ENCODE measurements at regions not wholly inside any gene's neighbourhood (a gene's known extent, or its start where the extent isn't known, plus 50 kb on each side); places are given as distances from the start of the nearest gene placed in this dataset.

DNA sequence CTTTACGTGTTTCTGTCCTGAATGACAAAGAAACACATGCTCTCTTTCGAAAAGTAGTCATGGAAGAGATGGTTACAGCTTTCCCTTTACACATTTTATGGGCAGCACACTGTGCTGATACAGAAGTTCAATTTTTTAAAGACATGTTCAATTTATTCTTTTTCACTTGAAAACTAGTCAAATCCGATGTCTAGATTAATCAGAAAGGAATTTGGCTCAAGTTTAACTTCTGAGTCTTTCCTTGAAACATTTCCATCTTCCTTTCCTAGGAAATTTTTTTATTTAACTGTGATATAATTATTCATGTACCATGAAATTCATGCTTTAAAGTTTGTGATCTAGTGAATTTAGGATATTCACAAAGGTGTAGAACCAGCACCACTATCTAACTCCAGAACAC, 360.1 kb downstream of the TNS3 start:
- no peak for DNase-seq

GRCh38 chr7:47218378-47219176, 363.3 kb downstream of the TNS3 start:
- DNase-seq: no peak

DNA sequence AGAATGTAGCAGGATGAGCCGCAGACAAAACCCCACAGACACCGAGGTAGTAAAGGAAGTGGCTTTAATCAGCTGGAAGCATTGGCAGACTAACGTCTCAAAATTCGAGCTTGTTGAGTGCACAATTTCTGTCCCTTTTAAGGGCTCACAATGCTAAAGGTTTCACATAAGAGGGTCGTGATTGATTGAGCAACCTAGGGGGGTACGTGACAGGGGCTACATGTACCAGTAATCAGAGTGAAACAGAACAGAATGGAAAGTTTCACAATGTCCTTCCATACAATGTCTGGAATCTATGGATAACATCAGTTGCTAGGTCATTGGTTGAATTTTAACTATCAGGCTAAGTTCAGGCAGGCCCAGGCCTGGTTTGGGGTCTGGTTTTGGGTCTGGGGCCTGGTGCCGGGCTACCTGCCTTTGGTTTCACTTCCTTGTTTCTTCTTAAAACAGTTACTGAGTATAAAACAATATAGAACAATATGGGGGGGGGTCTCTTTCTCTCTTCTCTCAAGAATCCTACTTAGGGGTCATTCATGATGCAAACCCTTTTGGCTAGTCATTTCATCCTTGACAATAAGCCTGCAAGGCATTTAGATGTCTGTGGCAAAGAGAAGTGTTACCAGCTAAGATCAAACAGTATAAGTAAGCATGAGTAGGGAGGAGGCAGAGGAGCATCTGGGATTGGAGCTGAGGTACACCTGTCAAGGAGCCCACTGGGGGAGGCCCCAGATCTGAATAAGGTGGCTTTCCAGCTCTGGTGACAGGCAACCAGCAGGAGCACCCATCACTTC, 364.1 kb downstream of the TNS3 start:
- peak in 1 of 2 donors; percentile 50 for DNase-seq

- no peak for DNase-seq
Measured at GRCh38 chr7:47217086-47217485, 364.8 kb downstream of the TNS3 start.

DNA sequence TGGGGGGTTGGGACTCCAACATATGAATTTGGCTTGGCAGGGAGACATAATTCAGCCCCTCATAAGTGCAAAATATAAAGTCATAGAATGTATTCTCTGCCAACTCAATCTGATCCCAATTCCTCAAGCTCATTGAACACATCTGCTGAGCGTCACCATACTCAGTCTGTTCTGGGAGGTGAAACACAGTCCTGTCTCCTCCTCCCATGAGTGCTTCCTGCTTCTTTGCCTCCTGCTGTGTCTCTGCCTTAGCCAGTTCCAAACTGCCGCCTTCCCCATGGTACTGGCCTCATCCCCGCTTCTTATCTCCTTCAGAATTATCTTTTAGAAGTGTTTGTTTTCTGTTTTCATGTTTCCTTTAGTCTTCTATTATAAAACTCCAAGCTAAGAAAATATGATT, 365.5 kb downstream of the TNS3 start:
- DNase-seq: no peak

DNA sequence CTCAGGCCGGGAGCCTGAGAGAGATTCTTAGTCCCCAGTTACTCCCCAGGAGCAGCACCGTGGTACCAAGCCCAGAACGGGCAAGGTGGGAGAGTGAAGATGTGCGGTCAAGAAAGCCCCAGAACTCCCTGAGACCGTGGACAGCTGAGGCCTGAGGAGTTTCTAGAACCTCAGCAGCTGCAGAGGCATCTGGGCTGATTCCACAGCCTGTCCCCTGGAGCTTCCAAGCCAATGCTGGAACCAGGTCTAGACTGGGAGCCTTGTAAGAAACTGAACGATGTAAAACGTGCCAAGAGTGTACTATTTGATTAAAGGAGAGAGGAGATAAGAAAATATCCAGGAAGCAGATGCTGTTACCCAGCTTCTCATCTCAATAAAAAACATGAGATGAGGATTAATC, 366.3 kb downstream of the TNS3 start:
- DNase-seq: no peak

DNA sequence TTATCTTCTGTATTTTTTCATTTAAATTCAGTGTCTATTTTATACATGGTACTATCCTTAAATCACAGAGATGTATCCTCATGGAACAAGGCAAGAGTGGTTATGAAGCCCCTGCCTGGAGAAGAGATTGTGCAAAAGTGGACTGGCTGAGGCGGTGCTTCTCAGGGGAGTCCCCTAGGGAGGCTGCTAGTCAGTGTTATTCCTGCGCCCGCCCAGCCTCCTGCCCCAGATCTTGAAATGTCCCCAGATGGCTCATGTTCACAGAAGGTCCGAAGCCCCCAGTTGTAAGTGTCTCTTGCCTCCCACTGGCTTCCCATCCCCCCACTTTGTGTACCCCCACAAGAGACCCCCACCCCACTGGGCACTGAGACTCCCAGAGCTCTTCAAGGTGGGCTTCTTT, 366.9 kb downstream of the TNS3 start:
- no peak for DNase-seq

DNA sequence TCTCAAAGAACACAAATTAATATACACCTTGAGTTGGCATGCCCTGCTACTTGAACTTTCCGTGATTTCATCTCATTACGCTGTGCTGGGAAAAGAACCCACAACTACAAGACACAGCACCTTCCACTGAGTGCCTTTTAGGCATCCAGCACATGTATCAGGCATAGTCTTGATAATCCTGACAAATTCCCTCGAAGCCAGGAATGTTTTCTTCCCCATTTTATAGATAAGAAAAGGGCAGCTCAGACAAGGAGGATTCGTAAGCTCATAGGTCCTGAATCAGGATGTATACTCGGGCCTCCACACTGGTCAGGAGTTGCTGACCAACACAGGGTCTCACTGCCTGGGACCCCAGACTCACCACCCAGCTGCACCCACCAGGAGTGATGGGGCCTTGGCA, 368.6 kb downstream of the TNS3 start:
- DNase-seq: no peak

GRCh38 chr7:47211519-47211973, 370.4 kb downstream of the TNS3 start:
- no peak for DNase-seq

GRCh38 chr7:47210281-47210854, 371.5 kb downstream of the TNS3 start:
- no peak for DNase-seq

GRCh38 chr7:47207956-47208355, 374.0 kb downstream of the TNS3 start:
- no peak for DNase-seq

- DNase-seq: no peak
Measured at GRCh38 chr7:47204709-47205108, 377.2 kb downstream of the TNS3 start.

GRCh38 chr7:47202146-47202783, 379.6 kb downstream of the TNS3 start:
- no peak for DNase-seq

DNA sequence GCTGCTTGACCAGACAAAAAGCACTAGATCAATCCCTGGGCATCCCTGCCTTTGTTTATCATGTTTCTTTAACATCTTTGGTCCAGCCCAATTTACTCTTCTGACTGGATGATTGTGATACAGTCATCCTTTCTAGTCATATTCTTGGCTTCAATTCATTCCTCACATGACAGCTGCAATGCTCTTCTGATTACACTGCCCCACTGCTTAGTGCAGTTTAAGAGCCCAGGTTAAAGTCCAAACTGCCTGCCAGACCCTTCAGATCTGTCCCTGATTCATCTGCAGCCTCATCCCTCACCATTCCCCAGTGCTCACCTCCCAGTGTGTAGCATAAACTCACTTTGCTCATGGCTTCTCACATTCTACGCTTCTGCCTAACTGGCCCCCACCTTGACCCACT, 383.8 kb downstream of the TNS3 start:
- no peak for DNase-seq

- no peak for DNase-seq
Measured at GRCh38 chr7:47197486-47197885, 384.4 kb downstream of the TNS3 start.

- no peak for DNase-seq
Measured at GRCh38 chr7:47196737-47197136, 385.2 kb downstream of the TNS3 start.

DNA sequence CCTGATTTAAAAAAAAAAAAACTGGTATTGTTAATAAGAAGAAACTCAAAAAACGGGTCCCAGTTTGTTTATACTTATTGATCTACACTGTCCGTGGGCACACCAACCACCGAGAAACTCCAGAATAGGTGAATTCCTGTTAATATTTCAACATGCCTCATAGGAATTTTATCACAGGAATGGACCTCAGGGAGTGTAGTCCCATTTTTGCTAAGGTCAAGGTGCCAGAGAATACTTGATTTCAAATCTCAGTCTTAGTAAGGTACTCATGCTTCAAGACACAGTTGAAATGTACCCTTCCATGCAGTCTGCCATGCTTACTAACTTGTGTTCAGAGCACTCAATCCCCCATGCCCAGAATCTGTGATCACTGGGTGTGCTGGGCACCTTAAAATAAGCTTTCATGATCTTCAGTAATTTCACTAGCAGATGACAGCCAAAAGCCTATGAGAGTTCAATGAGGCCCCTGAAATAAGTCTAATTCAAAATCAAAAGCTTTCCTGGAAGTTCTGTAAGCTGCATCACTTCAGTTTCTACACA, 385.7 kb downstream of the TNS3 start:
- DNase-seq: no peak

GRCh38 chr7:47195641-47196040, 386.3 kb downstream of the TNS3 start:
- DNase-seq: no peak

- no peak for DNase-seq
Measured at GRCh38 chr7:47194516-47195057, 387.3 kb downstream of the TNS3 start.

DNA sequence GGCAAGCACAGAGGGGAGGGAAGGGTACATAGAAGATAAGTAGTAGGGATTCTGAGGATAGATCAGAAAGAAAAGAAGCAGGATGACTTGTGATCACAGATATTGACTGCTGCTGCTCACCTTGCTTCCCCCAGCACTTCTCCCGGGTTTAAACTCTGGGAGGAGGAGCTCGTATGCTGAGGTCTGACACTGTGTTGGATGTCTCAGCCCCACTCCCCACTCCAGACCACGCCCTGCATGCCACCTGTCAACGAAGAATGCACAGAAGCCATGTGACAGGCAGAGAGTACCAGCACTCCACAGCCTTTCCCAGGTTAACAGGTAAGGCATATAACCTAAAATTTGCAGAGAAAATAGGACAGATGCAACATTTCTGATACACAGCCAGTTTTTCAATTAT, 388.9 kb downstream of the TNS3 start:
- no peak for DNase-seq

GRCh38 chr7:47191876-47192291, 390.0 kb downstream of the TNS3 start:
- DNase-seq: no peak

- no peak for DNase-seq
Measured at GRCh38 chr7:47191316-47191715, 390.6 kb downstream of the TNS3 start.

DNA sequence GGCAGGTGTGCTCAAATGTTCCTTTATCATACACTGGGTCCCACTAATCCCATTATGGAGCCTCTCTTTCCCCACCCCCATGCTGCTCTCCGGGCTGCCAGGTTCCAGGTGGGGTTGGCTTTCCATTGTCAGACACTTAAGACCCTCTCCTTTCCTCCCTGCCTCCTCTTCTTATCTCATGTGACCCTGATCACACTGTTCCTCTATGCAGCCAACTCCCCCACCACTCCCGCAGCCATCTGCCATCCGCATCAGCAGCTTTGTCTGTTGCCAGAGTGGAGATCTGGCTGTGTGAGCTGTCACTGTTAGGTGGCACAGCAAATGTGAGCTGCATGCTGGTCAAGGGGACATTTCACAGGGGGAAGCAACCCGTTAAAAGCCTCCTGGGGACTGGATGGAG, 391.4 kb downstream of the TNS3 start:
- no peak for DNase-seq

Data from bone marrow (tissue), 2 donors.